B cell (primary cell): ENCODE measurements at regions not wholly inside any gene's neighbourhood (a gene's known extent, or its start where the extent isn't known, plus 50 kb on each side); places are given as distances from the start of the nearest gene placed in this dataset.

Source experiments
- ATAC-seq: fragments of 200-7000 bp; cut with Tn5 transposase; one replicate; pipeline ENCODE4 v1.10.0; 2021; ENCODE audit warnings: low read depth, mild to moderate bottlenecking, moderate number of reproducible peaks, moderate library complexity
- CTCF ChIA-PET: fragments of 350-600 bp; sonication (Branson Sonifier 250); formaldehyde crosslinking; loops from one replicate; lab custom pipeline; 2021; ENCODE audit warnings: antibody characterized with exemption, inconsistent platforms; lab: Charles Lee
- POLR2A ChIA-PET: fragments of 350-600 bp; sonication (Branson Sonifier 250); formaldehyde crosslinking; loops from one replicate; lab custom pipeline; 2021; ENCODE audit warnings: antibody characterized with exemption; lab: Charles Lee
- DNase-seq: peaks from one replicate; pipeline ENCODE4 v3.0.0; 2013
- H2AFZ ChIP-seq: 2 replicates; pipeline ENCODE4 v1.6.1; 2012; ENCODE audit warnings: mild to moderate bottlenecking, low read depth, low read length; ENCODE audit not compliant: insufficient read depth, poor library complexity, severe bottlenecking
- H3K27ac ChIP-seq, 2 donors: 1 replicate in 1 of 2; 2 replicates in 1 of 2; pipeline ENCODE4 v1.5.1; 2012 to 2013; ENCODE audit warnings: low read length in 2 of 2, mild to moderate bottlenecking in 2 of 2, moderate library complexity in 1 of 2
- H3K27me3 ChIP-seq, 4 experiments: fragments of 200-600 bp in 1 of 4; sonication (generic) in 1 of 4; replicated peaks in 1 of 4; 1 replicate in 2 of 4; 2 replicates in 2 of 4; pipeline versions ENCODE4 v1.6.1 to v1.7.0; 2013 to 2016; ENCODE audit warnings: low read length in 3 of 4, mild to moderate bottlenecking in 2 of 4, mixed read lengths in 1 of 4, moderate library complexity in 1 of 4; ENCODE audit not compliant: insufficient read depth in 4 of 4, control insufficient read depth in 3 of 4; ENCODE audit errors: control extremely low read depth in 1 of 4
- H3K36me3 ChIP-seq, 2 experiments: replicated peaks in 1 of 2; 1 replicate in 1 of 2; 2 replicates in 1 of 2; pipeline versions ENCODE4 v1.6.1 to v1.7.1; 2013; ENCODE audit warnings: low read length in 1 of 2; ENCODE audit not compliant: insufficient read depth in 2 of 2, control insufficient read depth in 1 of 2; ENCODE audit errors: control extremely low read depth in 1 of 2, extremely low read depth in 1 of 2
- H3K4me1 ChIP-seq, 2 donors: fragments of 200-600 bp in 1 of 2; sonication (generic) in 1 of 2; 1 replicate in 1 of 2; 2 replicates in 1 of 2; pipeline versions ENCODE4 v1.5.1 to v1.6.1; 2013 to 2017; ENCODE audit warnings: low read length in 2 of 2; ENCODE audit not compliant: control insufficient read depth in 2 of 2, insufficient read depth in 2 of 2
- H3K4me2 ChIP-seq: replicated peaks from 2 replicates; pipeline ENCODE3; 2012; ENCODE audit warnings: mild to moderate bottlenecking, low read depth, low read length; ENCODE audit not compliant: poor library complexity, severe bottlenecking
- H3K4me3 ChIP-seq, 5 experiments: fragments of 200-600 bp in 1 of 5; sonication (generic) in 1 of 5; 1 replicate in 3 of 5; 2 replicates in 2 of 5; pipeline versions ENCODE4 v1.5.1 to v1.7.0; 2011 to 2016; ENCODE audit warnings: low read length in 4 of 5, mild to moderate bottlenecking in 4 of 5, low read depth in 2 of 5, control low read depth in 1 of 5, moderate library complexity in 1 of 5; ENCODE audit not compliant: insufficient read depth in 1 of 5; ENCODE audit errors: control extremely low read depth in 1 of 5, extremely low read depth in 1 of 5
- H3K79me2 ChIP-seq: fragments of 200-600 bp; sonication (generic); one replicate; pipeline ENCODE4 v1.6.0; 2016; ENCODE audit warnings: low read length; ENCODE audit not compliant: control insufficient read depth, insufficient read depth
- H3K9ac ChIP-seq: fragments of 200-600 bp; sonication (generic); 2 replicates; pipeline ENCODE4 v1.6.1; 2017; ENCODE audit warnings: mild to moderate bottlenecking, low read length, moderate library complexity
- H3K9me3 ChIP-seq, 3 donors: one replicate each; pipeline versions ENCODE4 v1.6.1 to v1.7.1; 2013; ENCODE audit warnings: low read length in 2 of 3; ENCODE audit not compliant: control insufficient read depth in 2 of 3, insufficient read depth in 1 of 3; ENCODE audit errors: control extremely low read depth in 1 of 3
- H4K20me1 ChIP-seq: 2 replicates; pipeline ENCODE4 v1.6.0; 2012; ENCODE audit warnings: mild to moderate bottlenecking, low read length; ENCODE audit not compliant: insufficient read depth, control insufficient read depth, poor library complexity, severe bottlenecking
- H3K27ac Mint-ChIP-seq: one replicate; pipeline ENCODE4 v1.8.0; 2021; ENCODE audit warnings: mixed read lengths
- H3K27me3 Mint-ChIP-seq: one replicate; pipeline ENCODE4 v1.8.0; 2021; ENCODE audit warnings: mixed read lengths
- H3K4me1 Mint-ChIP-seq: one replicate; pipeline ENCODE4 v1.8.0; 2021; ENCODE audit warnings: mixed read lengths
- H3K4me3 Mint-ChIP-seq: one replicate; pipeline ENCODE4 v1.8.0; 2021; ENCODE audit warnings: mixed read lengths
- H3K9me3 Mint-ChIP-seq: one replicate; pipeline ENCODE4 v1.8.0; 2022; ENCODE audit warnings: mixed read lengths; ENCODE audit not compliant: insufficient read depth
- EZH2 ChIP-seq: IDR thresholded peaks from 2 replicates; pipeline ENCODE4 v1.6.1; 2012; ENCODE audit warnings: borderline replicate concordance, low read depth, mild to moderate bottlenecking, moderate library complexity, low read length; ENCODE audit not compliant: insufficient read depth, poor library complexity, severe bottlenecking
- WGBS: methylation state at CpG from one replicate; pipeline ENCODE4 v1.1.5; 2013; ENCODE audit warnings: missing lambda C conversion rate; ENCODE audit not compliant: insufficient coverage; 5-methylcytosine and 5-hydroxymethylcytosine counted together
- intact Hi-C: fragments of 100-400 bp; cut with micrococcal nuclease; formaldehyde crosslinking; loops from one replicate; pipeline ENCODE4 v1.10.0; 2022
- TF ChIP-seq, protein P1 (sequence below): fragments of 200-600 bp; IDR thresholded peaks from one replicate; pipeline ENCODE4 v1.8.0; 2022; ENCODE audit warnings: antibody characterized with exemption, mild to moderate bottlenecking

DNA sequence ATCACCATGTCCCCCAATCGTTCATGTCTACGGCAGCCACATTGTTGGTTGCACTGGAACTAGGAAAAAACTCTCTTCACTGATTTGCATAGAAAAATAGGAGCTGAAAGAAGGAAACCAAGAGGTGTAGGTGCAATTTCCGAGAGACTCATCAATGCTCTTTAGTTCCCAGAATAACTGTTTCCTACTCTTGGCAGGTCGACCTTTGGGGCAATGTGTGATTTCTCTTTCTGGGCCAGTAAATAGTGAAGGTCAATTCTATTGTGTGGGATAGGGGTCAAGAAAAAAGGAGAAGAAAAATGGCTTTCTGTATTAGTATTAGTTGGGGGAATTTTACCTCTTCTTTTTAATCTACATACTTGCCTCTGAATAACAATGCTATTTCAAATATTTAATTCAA is 55.9 kb upstream of the PDE5A start:
- Histone ChIP-seq H3K9ac (no peak overlapping the region), H2AFZ (no peak overlapping the region), H3K79me2 (no peaks in the 10 kb centered on the region), H3K9me3 (no peaks in the 10 kb centered on the region), H3K4me2 (no peak overlapping the region), H4K20me1 (no peaks in the 10 kb centered on the region), H3K36me3 (no peaks in the 10 kb centered on the region), H3K27me3 (no peaks in the 10 kb centered on the region), H3K27ac (no peak overlapping the region), H3K4me1 (no peaks in the 10 kb centered on the region), H3K4me3 (no peak overlapping the region)
- TF ChIP-seq, protein P1, sequence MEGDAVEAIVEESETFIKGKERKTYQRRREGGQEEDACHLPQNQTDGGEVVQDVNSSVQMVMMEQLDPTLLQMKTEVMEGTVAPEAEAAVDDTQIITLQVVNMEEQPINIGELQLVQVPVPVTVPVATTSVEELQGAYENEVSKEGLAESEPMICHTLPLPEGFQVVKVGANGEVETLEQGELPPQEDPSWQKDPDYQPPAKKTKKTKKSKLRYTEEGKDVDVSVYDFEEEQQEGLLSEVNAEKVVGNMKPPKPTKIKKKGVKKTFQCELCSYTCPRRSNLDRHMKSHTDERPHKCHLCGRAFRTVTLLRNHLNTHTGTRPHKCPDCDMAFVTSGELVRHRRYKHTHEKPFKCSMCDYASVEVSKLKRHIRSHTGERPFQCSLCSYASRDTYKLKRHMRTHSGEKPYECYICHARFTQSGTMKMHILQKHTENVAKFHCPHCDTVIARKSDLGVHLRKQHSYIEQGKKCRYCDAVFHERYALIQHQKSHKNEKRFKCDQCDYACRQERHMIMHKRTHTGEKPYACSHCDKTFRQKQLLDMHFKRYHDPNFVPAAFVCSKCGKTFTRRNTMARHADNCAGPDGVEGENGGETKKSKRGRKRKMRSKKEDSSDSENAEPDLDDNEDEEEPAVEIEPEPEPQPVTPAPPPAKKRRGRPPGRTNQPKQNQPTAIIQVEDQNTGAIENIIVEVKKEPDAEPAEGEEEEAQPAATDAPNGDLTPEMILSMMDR, result no peak
- no peak for TF ChIP-seq EZH2
- intact Hi-C loops, result no loop called here
- Mint-ChIP-seq H3K27ac (no peak overlapping the region), H3K4me1 (no peaks in the 10 kb centered on the region), H3K4me3 (no peak overlapping the region), H3K27me3 (peaks cover 11% of the 10 kb centered on the region), H3K9me3 (no peaks in the 10 kb centered on the region)
- ChIA-PET CTCF (no interaction called here), POLR2A (no interaction called here)
- DNase-seq (no peak), ATAC-seq (no peak)
- 93% methylated on average over 3 of the region's 4 CpGs for WGBS

DNA sequence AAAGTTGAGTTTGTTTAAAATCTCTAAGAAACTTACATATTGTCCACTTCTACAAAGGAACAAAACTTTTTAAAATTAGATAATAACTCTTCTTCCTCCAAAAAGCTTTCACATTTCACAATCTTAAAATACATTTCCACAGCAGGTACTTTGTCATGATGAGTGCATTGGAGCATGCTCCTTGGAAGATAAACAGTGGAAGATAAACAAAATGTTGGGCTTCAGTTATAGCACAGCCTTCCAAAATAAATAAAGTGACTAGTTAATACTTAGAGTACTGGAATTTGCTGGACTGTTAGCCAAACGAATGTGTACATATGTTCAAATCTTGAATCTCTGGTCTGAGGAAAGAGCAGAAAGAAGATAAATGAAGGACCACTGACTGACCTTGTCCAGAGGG is 54.9 kb upstream of the PDE5A start:
- intact Hi-C loops, result no loop called here
- ChIA-PET CTCF (no interaction called here), POLR2A (no interaction called here)
- WGBS, result 80% methylated on average over 1 of the region's 1 CpG
- Histone ChIP-seq H3K4me1 (no peaks in the 10 kb centered on the region), H3K27me3 (no peaks in the 10 kb centered on the region), H3K4me2 (no peak overlapping the region), H3K79me2 (no peaks in the 10 kb centered on the region), H3K36me3 (no peaks in the 10 kb centered on the region), H3K4me3 (no peak overlapping the region), H3K27ac (no peak overlapping the region), H2AFZ (no peak overlapping the region), H4K20me1 (no peaks in the 10 kb centered on the region), H3K9me3 (no peaks in the 10 kb centered on the region), H3K9ac (no peak overlapping the region)
- H3K9me3 Mint-ChIP-seq, result no peaks in the 10 kb centered on the region
- H3K4me1 Mint-ChIP-seq, result no peaks in the 10 kb centered on the region
- H3K4me3 Mint-ChIP-seq, result no peak overlapping the region
- H3K27ac Mint-ChIP-seq, result no peak overlapping the region
- peaks cover 4% of the 10 kb centered on the region for H3K27me3 Mint-ChIP-seq
- TF ChIP-seq, protein P1, result no peak
- no peak for TF ChIP-seq EZH2
- DNase-seq, result no peak
- ATAC-seq, result no peak
